B cell (primary cell): ENCODE measurements at regions not wholly inside any gene's neighbourhood (a gene's known extent, or its start where the extent isn't known, plus 50 kb on each side); places are given as distances from the start of the nearest gene placed in this dataset.

Experiments used
- EZH2 ChIP-seq: IDR thresholded peaks from 2 replicates; pipeline ENCODE4 v1.6.1; 2012; ENCODE audit warnings: borderline replicate concordance, low read depth, mild to moderate bottlenecking, moderate library complexity, low read length; ENCODE audit not compliant: insufficient read depth, poor library complexity, severe bottlenecking
- TF ChIP-seq, protein P1 (sequence below): fragments of 200-600 bp; IDR thresholded peaks from one replicate; pipeline ENCODE4 v1.8.0; 2022; ENCODE audit warnings: antibody characterized with exemption, mild to moderate bottlenecking

DNA sequence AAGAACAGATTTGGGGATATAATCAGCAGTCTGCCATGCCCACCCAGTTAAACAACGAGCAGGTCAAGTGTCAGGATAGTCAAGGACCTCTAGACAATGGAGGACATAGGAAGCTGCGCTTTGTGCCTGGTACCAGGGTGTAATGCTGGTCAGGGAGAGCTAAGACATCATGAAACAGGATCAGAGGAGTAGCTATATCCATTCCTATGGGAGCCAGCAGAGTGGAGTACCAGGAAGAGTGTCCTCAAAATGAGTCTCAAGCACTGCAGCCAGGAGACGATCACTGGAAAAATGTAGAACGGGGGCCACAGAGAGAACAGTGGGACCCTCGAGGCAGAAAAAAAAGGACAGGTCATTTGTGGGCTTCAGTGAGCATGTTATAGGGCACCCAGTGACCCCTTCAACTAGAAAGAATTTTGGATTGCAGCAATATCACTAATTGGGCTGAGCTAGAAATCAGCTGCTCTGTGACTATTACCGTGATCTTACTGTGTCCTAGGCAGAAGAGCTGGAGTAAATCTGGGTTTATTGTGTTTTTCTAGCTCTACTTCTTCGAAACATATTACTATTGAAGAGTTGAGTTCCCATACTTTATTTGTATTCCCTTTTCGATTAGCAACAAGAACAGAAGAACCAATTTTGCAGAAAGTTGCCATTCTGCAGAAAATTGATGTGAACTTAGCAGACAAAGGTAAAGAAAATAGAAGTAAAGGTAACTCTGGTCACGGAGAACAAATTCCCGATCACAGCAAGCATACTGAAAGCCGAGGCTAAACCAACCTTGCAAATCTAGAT lies 319.6 kb downstream of the AHR start:
- TF ChIP-seq, protein P1, sequence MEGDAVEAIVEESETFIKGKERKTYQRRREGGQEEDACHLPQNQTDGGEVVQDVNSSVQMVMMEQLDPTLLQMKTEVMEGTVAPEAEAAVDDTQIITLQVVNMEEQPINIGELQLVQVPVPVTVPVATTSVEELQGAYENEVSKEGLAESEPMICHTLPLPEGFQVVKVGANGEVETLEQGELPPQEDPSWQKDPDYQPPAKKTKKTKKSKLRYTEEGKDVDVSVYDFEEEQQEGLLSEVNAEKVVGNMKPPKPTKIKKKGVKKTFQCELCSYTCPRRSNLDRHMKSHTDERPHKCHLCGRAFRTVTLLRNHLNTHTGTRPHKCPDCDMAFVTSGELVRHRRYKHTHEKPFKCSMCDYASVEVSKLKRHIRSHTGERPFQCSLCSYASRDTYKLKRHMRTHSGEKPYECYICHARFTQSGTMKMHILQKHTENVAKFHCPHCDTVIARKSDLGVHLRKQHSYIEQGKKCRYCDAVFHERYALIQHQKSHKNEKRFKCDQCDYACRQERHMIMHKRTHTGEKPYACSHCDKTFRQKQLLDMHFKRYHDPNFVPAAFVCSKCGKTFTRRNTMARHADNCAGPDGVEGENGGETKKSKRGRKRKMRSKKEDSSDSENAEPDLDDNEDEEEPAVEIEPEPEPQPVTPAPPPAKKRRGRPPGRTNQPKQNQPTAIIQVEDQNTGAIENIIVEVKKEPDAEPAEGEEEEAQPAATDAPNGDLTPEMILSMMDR = no peak
- no peak for TF ChIP-seq EZH2
